Parathyroid adenoma (tissue), 2 donors: ENCODE measurements at regions not wholly inside any gene's neighbourhood (a gene's known extent, or its start where the extent isn't known, plus 50 kb on each side); places are given as distances from the start of the nearest gene placed in this dataset.

Source experiments
- H2AFZ ChIP-seq: fragments of 300-600 bp; sonication (generic); one replicate; pipeline ENCODE4 v1.7.0; 2017; ENCODE audit warnings: antibody characterized with exemption, mild to moderate bottlenecking
- H3K27ac ChIP-seq: fragments of 300-600 bp; sonication (generic); one replicate; pipeline ENCODE4 v1.7.0; 2017
- H3K27me3 ChIP-seq: fragments of 300-600 bp; sonication (generic); one replicate; pipeline ENCODE4 v1.7.0; 2017; ENCODE audit warnings: low read length; ENCODE audit not compliant: control insufficient read depth, insufficient read depth
- H3K36me3 ChIP-seq: fragments of 300-600 bp; sonication (generic); one replicate; pipeline ENCODE4 v1.7.0; 2017; ENCODE audit warnings: low read length; ENCODE audit not compliant: control insufficient read depth, insufficient read depth
- H3K4me1 ChIP-seq: fragments of 300-600 bp; sonication (generic); one replicate; pipeline ENCODE4 v1.7.0; 2017; ENCODE audit warnings: control low read depth
- H3K4me2 ChIP-seq: fragments of 300-600 bp; sonication (generic); one replicate; pipeline ENCODE4 v1.7.0; 2017; ENCODE audit warnings: low read length
- H3K4me3 ChIP-seq: fragments of 300-600 bp; sonication (generic); one replicate; pipeline ENCODE4 v1.7.0; 2017; ENCODE audit warnings: low read depth, low read length
- H3K79me2 ChIP-seq: fragments of 300-600 bp; sonication (generic); one replicate; pipeline ENCODE4 v1.7.0; 2017; ENCODE audit warnings: control low read depth
- H3K9ac ChIP-seq: fragments of 300-600 bp; sonication (generic); one replicate; pipeline ENCODE4 v1.7.0; 2017; ENCODE audit warnings: mild to moderate bottlenecking
- H3K9me3 ChIP-seq: fragments of 300-600 bp; sonication (generic); one replicate; pipeline ENCODE4 v1.7.0; 2017; ENCODE audit warnings: low read length; ENCODE audit not compliant: control insufficient read depth
- TF ChIP-seq, protein P1 (sequence below): fragments of 300-600 bp; sonication (generic); IDR thresholded peaks from one replicate; pipeline ENCODE4 v1.7.0; 2017; ENCODE audit warnings: antibody characterized with exemption, mild to moderate bottlenecking
- donor health status: primary hyperparathyroidism.

DNA sequence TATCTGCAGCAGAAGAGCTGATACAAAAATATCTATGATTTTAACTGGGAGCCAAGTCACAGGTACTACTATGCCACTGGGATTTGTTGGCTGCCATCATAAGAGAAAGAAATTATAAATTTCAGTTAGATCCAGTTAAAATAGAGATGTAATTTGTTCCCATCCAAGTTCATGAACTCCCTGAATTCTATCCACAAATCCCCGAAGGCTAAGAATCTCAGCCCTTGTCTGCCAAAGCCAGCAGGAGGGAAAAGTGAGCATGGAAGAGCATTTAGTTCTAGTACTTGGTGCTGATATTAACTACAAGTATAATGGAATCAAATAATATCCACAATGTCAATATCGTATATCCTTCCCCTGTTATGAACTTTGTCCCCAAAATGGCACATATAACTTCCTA lies 801.1 kb upstream of the CXADR start:
- Histone ChIP-seq H3K4me1 (no peaks in the 10 kb centered on the region), H2AFZ (no peak overlapping the region), H3K27ac (no peak overlapping the region), H3K4me2 (no peak overlapping the region), H3K9ac (no peak overlapping the region), H3K4me3 (no peak overlapping the region), H3K9me3 (no peaks in the 10 kb centered on the region), H3K79me2 (no peaks in the 10 kb centered on the region), H3K36me3 (no peaks in the 10 kb centered on the region), H3K27me3 (no peaks in the 10 kb centered on the region)
- TF ChIP-seq, protein P1, sequence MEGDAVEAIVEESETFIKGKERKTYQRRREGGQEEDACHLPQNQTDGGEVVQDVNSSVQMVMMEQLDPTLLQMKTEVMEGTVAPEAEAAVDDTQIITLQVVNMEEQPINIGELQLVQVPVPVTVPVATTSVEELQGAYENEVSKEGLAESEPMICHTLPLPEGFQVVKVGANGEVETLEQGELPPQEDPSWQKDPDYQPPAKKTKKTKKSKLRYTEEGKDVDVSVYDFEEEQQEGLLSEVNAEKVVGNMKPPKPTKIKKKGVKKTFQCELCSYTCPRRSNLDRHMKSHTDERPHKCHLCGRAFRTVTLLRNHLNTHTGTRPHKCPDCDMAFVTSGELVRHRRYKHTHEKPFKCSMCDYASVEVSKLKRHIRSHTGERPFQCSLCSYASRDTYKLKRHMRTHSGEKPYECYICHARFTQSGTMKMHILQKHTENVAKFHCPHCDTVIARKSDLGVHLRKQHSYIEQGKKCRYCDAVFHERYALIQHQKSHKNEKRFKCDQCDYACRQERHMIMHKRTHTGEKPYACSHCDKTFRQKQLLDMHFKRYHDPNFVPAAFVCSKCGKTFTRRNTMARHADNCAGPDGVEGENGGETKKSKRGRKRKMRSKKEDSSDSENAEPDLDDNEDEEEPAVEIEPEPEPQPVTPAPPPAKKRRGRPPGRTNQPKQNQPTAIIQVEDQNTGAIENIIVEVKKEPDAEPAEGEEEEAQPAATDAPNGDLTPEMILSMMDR = no peak

DNA sequence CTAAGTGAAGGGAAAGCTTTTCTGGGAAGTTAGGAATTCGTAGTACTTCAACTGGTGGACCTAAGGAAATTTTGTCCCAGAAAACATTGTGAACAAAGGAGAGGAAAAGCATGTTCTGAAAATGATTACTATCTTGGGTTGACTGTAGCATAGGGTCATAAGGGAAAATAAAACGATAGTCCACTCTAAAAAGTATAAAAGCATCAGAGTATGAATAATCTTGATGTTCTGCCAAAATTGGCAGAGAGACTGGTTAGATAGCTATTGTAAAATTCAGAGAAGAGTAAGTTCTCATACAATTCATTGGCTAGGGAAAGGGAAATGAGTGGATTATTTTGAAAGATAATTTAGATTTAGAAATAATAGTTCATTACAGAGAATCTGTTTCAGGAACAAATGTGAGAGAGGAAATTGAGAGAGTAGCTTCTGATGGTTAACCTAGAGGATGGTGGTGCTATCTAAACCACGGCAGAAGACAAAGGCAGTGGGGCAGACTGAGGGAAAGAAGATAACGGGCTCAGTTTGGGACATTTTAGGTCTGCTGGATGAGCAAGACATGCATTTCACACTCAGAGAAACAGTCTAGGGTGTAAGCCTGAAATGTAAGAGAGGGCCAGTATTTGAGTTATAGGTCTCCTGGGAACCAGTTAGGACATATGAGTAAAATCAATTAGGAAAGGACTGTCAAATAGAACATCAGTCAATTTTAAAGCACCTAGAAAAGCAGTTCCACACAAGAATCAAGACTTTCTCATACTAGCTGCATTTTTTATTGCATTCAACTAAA lies 799.3 kb upstream of the CXADR start:
- Histone ChIP-seq H2AFZ (no peak overlapping the region), H3K27ac (no peak overlapping the region), H3K4me1 (no peaks in the 10 kb centered on the region), H3K4me3 (no peak overlapping the region), H3K27me3 (no peaks in the 10 kb centered on the region), H3K9me3 (no peaks in the 10 kb centered on the region), H3K36me3 (no peaks in the 10 kb centered on the region), H3K9ac (no peak overlapping the region), H3K79me2 (no peaks in the 10 kb centered on the region), H3K4me2 (no peak overlapping the region)
- TF ChIP-seq, protein P1 = no peak

DNA sequence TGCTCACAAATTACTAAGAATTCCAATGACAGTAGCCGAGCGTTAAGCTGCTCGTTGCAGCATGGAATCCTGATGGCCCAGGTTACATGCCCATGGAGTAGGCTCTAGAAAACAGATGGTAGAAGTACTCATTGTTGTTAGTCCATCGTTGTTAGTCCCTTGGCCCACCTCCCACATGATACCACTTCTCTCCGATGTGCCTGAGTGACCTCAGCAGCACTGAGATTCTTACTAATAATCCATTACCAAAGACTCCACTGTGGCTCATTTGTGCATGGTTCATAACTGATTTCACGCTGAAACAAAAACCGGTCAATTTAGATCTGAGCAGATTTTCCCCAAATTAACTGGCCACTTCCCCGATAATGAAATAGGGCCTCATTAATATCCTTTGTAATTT lies 772.3 kb upstream of the CXADR start:
- no peak overlapping the region for H3K9ac ChIP-seq

DNA sequence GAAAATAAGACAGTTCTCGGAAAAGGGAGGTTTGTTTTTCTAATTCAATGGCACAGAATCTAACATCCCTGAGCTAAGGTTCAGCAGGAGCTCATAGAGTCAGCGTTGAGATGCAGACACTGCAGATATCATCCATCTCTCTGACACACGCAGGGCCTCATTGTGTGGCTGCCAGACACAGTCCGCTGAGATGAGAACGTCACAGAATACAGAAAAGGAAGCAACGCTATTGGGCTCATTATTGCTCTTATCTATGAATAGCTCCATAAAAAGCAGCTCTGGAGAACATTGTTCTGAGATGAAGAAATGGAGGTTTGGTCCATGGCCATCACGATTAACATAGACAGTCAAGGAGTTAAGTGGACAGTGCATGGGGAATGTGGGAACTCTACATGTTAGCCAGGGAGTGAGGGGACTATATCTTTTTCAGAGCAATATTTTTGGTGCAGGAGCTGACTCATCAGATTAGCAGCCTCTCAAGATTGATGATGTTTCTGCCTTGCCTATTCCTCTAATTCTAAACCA lies 771.6 kb upstream of the CXADR start:
- TF ChIP-seq, protein P1 = no peak
- no peak overlapping the region for H3K9ac ChIP-seq
- H3K4me3 ChIP-seq = no peak overlapping the region
- H3K27me3 ChIP-seq = no peaks in the 10 kb centered on the region
- H3K4me1 ChIP-seq = no peaks in the 10 kb centered on the region
- no peak overlapping the region for H3K4me2 ChIP-seq
- H3K36me3 ChIP-seq = no peaks in the 10 kb centered on the region
- no peak overlapping the region for H2AFZ ChIP-seq
- no peak overlapping the region for H3K27ac ChIP-seq
- no peaks in the 10 kb centered on the region for H3K79me2 ChIP-seq
- H3K9me3 ChIP-seq = no peaks in the 10 kb centered on the region

More for the DNA sequence above, 772.3 kb upstream of the CXADR start:
- H3K4me1 ChIP-seq = no peaks in the 10 kb centered on the region
- no peak overlapping the region for H3K27ac ChIP-seq
- no peak overlapping the region for H2AFZ ChIP-seq
- H3K36me3 ChIP-seq = no peaks in the 10 kb centered on the region
- H3K4me2 ChIP-seq = no peak overlapping the region
- H3K79me2 ChIP-seq = no peaks in the 10 kb centered on the region
- H3K4me3 ChIP-seq = no peak overlapping the region
- TF ChIP-seq, protein P1 = no peak
- no peaks in the 10 kb centered on the region for H3K9me3 ChIP-seq
- H3K27me3 ChIP-seq = no peaks in the 10 kb centered on the region
